Suprapubic skin (tissue), 4 donors: ENCODE measurements at regions not wholly inside any gene's neighbourhood (a gene's known extent, or its start where the extent isn't known, plus 50 kb on each side); places are given as distances from the start of the nearest gene placed in this dataset.

Source experiments
- DNase-seq, 2 donors: peaks; one replicate each; pipeline ENCODE4 v3.0.0-alpha.2; 2019; ENCODE audit warnings: low spot score in 2 of 2
- H3K27ac ChIP-seq: fragments of 200-600 bp; sonication (generic); one replicate; pipeline ENCODE4 v1.5.1; 2019
- H3K27me3 ChIP-seq: fragments of 200-600 bp; sonication (generic); one replicate; pipeline ENCODE4 v1.5.1; 2019
- H3K36me3 ChIP-seq: fragments of 200-600 bp; sonication (generic); one replicate; pipeline ENCODE4 v1.5.1; 2019
- H3K4me1 ChIP-seq: fragments of 200-600 bp; sonication (generic); one replicate; pipeline ENCODE4 v1.5.1; 2019
- H3K4me3 ChIP-seq: fragments of 200-600 bp; sonication (generic); one replicate; pipeline ENCODE4 v1.5.1; 2019; ENCODE audit warnings: mild to moderate bottlenecking
- H3K9me3 ChIP-seq: fragments of 200-600 bp; sonication (generic); one replicate; pipeline ENCODE4 v1.5.1; 2019
- EP300 ChIP-seq: sonication (generic); formaldehyde crosslinking; IDR thresholded peaks from one replicate; pipeline ENCODE4 v1.6.1; 2017; ENCODE audit warnings: antibody characterized with exemption
- POLR2A ChIP-seq, 2 donors: fragments of 450-650 bp; IDR thresholded peaks; one replicate each; pipeline ENCODE4 v1.6.1; 2017; ENCODE audit warnings: antibody characterized with exemption in 2 of 2, mild to moderate bottlenecking in 2 of 2, moderate library complexity in 2 of 2
- POLR2AphosphoS5 ChIP-seq, 3 donors: sonication (generic); formaldehyde crosslinking; IDR thresholded peaks; one replicate each; pipeline ENCODE4 v1.6.1; 2017; ENCODE audit warnings: antibody characterized with exemption in 3 of 3
- WGBS: methylation state at CpG from one replicate; pipeline ENCODE4 v1.1.5; 2018; 5-methylcytosine and 5-hydroxymethylcytosine counted together
- TF ChIP-seq, protein P1 (sequence below), 2 donors: fragments of 200-600 bp in 1 of 2; fragments of 450-650 bp in 1 of 2; sonication (generic) in 1 of 2; IDR thresholded peaks; one replicate each; pipeline ENCODE4 v1.5.1; 2016 to 2019; ENCODE audit warnings: antibody characterized with exemption in 2 of 2, mild to moderate bottlenecking in 1 of 2, moderate library complexity in 1 of 2

GRCh38 chr16:72609933-72610332 lies 438.0 kb upstream of the PMFBP1 start:
- H3K27me3 ChIP-seq: no peaks in the 10 kb centered on the region
- H3K4me3 ChIP-seq: no peak overlapping the region
- H3K27ac ChIP-seq: no peak overlapping the region
- WGBS: 82% methylated on average over 3 of the region's 3 CpGs
- H3K36me3 ChIP-seq: no peaks in the 10 kb centered on the region
- no peak for DNase-seq
- no peak for TF ChIP-seq POLR2A (IDR thresholded peaks at IDR 0.05)
- TF ChIP-seq POLR2AphosphoS5 (IDR thresholded peaks at IDR 0.05): no peak
- TF ChIP-seq, protein P1, sequence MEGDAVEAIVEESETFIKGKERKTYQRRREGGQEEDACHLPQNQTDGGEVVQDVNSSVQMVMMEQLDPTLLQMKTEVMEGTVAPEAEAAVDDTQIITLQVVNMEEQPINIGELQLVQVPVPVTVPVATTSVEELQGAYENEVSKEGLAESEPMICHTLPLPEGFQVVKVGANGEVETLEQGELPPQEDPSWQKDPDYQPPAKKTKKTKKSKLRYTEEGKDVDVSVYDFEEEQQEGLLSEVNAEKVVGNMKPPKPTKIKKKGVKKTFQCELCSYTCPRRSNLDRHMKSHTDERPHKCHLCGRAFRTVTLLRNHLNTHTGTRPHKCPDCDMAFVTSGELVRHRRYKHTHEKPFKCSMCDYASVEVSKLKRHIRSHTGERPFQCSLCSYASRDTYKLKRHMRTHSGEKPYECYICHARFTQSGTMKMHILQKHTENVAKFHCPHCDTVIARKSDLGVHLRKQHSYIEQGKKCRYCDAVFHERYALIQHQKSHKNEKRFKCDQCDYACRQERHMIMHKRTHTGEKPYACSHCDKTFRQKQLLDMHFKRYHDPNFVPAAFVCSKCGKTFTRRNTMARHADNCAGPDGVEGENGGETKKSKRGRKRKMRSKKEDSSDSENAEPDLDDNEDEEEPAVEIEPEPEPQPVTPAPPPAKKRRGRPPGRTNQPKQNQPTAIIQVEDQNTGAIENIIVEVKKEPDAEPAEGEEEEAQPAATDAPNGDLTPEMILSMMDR (IDR thresholded peaks at IDR 0.05): no peak
- TF ChIP-seq EP300: no peak
- no peaks in the 10 kb centered on the region for H3K9me3 ChIP-seq
- H3K4me1 ChIP-seq: no peaks in the 10 kb centered on the region

GRCh38 chr16:72609066-72609465 lies 437.1 kb upstream of the PMFBP1 start:
- Histone ChIP-seq H3K27ac (no peak overlapping the region), H3K27me3 (no peaks in the 10 kb centered on the region), H3K9me3 (no peaks in the 10 kb centered on the region), H3K4me3 (no peak overlapping the region), H3K4me1 (no peaks in the 10 kb centered on the region), H3K36me3 (no peaks in the 10 kb centered on the region)
- TF ChIP-seq POLR2A (IDR thresholded peaks at IDR 0.05): no peak
- TF ChIP-seq, protein P1 (IDR thresholded peaks at IDR 0.05): no peak
- TF ChIP-seq POLR2AphosphoS5 (IDR thresholded peaks at IDR 0.05): no peak
- no peak for TF ChIP-seq EP300
- WGBS: 76% methylated on average over 1 of the region's 1 CpG
- DNase-seq: no peak

GRCh38 chr16:72604375-72604774 lies 432.4 kb upstream of the PMFBP1 start:
- TF ChIP-seq, protein P1 (IDR thresholded peaks at IDR 0.05): no peak
- Histone ChIP-seq H3K4me1 (no peaks in the 10 kb centered on the region), H3K36me3 (no peaks in the 10 kb centered on the region), H3K27me3 (no peaks in the 10 kb centered on the region), H3K4me3 (no peak overlapping the region), H3K27ac (no peak overlapping the region), H3K9me3 (no peaks in the 10 kb centered on the region)
- 80% methylated on average over 3 of the region's 3 CpGs for WGBS
- DNase-seq: no peak

- H3K27me3 ChIP-seq: no peaks in the 10 kb centered on the region
- TF ChIP-seq POLR2AphosphoS5 (IDR thresholded peaks at IDR 0.05): no peak
- TF ChIP-seq POLR2A (IDR thresholded peaks at IDR 0.05): no peak
- TF ChIP-seq, protein P1 (IDR thresholded peaks at IDR 0.05): no peak
- TF ChIP-seq EP300: no peak
- WGBS: 90% methylated on average over 2 of the region's 2 CpGs
- no peak for DNase-seq
- no peak overlapping the region for H3K27ac ChIP-seq
- H3K9me3 ChIP-seq: no peaks in the 10 kb centered on the region
- H3K4me1 ChIP-seq: no peaks in the 10 kb centered on the region
- H3K36me3 ChIP-seq: no peaks in the 10 kb centered on the region
- H3K4me3 ChIP-seq: no peak overlapping the region
Observed at GRCh38 chr16:72602499-72602898, 430.5 kb upstream of the PMFBP1 start.

- H3K9me3 ChIP-seq: no peaks in the 10 kb centered on the region
- no peaks in the 10 kb centered on the region for H3K4me1 ChIP-seq
- H3K27me3 ChIP-seq: no peaks in the 10 kb centered on the region
- no peak overlapping the region for H3K4me3 ChIP-seq
- H3K36me3 ChIP-seq: no peaks in the 10 kb centered on the region
- H3K27ac ChIP-seq: no peak overlapping the region
- TF ChIP-seq, protein P1 (IDR thresholded peaks at IDR 0.05): no peak
- TF ChIP-seq POLR2A (IDR thresholded peaks at IDR 0.05) (no peak), POLR2AphosphoS5 (IDR thresholded peaks at IDR 0.05) (no peak), EP300 (no peak)
- no peak for DNase-seq
Observed at GRCh38 chr16:72598696-72599095, 426.7 kb upstream of the PMFBP1 start.
